NK-92 treated with Interleukin-12 subunit alpha and Interleukin-12 subunit beta, amount 100 ng/mL, for 24 hours (cell line): ENCODE measurements at regions not wholly inside any gene's neighbourhood (a gene's known extent, or its start where the extent isn't known, plus 50 kb on each side); places are given as distances from the start of the nearest gene placed in this dataset.

Experiments used
- DNase-seq: peaks from one replicate; lab custom pipeline; 2025; lab: John Stamatoyannopoulos, UW

GRCh38 chr13:34116651-34117050 lies 298.7 kb downstream of the RFC3 start:
- no peak for DNase-seq

GRCh38 chr13:34124666-34125306 lies 306.8 kb downstream of the RFC3 start:
- DNase-seq, result no peak

DNA sequence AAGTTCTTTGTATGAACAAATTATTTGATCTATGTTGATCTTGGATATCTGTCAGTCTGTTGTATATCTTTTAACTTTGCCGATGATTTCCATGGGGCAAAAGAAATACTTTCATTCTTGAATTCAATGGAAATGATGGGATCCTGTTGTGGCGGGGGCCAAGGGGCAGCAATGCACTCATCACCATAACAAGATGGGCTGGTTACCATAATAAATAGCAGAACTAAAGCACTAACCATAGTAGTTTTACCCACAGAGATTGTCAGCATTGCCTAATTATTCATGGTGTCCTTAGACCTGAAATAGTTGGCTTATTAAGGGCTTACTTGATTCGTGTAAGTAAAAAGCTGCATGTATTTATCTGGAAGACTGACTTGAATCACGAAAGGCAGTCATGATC lies 309.6 kb downstream of the RFC3 start:
- no peak for DNase-seq

DNA sequence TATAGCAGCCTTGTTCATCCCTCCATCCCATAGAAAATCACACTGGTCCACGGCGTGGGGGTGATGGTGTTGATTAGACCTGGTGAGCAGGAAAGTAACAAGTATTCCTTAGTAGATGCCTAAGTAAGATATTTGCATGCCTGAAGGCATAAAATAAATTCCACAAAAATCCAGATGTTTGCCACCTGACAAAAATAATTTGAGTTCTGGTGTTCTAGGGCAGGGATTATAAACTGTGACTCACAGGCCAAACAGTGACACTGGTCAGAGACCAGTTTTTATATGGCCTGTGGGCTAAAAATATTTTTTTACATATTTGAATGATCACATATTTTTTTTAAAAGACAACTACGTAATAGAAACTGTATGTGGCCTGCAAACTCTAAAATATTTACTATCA lies 310.7 kb downstream of the RFC3 start:
- DNase-seq, result no peak

- DNase-seq, result no peak
Measured at GRCh38 chr13:34129436-34129835, 311.5 kb downstream of the RFC3 start.

GRCh38 chr13:34137200-34137599 lies 319.3 kb downstream of the RFC3 start:
- no peak for DNase-seq

DNA sequence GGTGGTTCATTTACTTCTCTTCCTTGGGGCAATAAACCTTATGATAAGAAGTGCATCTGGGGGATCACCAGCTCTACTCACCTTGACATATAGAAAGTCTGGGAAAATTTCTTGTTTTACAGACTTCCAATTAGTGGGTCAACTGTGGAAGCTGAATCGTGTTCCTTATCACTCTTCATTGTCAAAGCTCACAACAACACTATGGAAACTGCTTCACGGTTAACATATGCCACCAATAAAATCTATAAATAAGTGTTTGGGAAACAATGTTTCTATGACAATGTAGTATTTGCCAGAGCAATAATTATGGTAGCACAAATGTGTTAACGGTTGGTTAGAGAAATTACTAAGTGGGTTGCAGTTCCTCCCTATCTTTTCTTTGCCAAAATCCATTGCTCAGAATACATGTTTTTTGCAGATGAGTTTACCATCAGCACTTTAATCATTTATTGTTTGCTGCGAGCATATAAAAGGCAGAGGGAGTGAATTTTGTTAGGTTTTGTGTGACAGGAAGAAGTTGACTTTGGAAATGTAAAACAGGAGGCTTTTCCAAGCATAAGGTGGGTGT lies 321.8 kb downstream of the RFC3 start:
- DNase-seq, result no peak

- DNase-seq, result no peak
Measured at GRCh38 chr13:34143637-34144036, 325.7 kb downstream of the RFC3 start.

- DNase-seq, result no peak
Measured at GRCh38 chr13:34144142-34144541, 326.2 kb downstream of the RFC3 start.

DNA sequence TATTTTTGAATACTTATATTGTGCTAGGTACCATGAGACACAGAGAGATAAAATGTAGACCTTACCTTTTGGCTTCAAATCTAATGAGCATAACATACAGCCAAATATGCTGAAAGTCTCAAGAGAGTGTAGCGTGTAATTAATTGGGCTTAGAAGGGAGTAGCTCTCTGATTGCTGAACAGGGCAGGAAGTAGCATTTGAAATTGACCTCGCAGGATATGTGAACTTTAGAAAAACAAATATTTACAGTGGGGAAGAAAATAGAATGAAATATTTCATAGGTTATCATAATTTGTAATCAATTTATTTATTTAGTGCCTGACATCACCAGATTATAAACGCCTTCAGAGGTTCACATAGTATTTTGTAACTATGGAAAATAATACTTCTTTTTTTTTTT lies 327.1 kb downstream of the RFC3 start:
- DNase-seq, result no peak

- no peak for DNase-seq
Measured at GRCh38 chr13:34148359-34148758, 330.4 kb downstream of the RFC3 start.

DNA sequence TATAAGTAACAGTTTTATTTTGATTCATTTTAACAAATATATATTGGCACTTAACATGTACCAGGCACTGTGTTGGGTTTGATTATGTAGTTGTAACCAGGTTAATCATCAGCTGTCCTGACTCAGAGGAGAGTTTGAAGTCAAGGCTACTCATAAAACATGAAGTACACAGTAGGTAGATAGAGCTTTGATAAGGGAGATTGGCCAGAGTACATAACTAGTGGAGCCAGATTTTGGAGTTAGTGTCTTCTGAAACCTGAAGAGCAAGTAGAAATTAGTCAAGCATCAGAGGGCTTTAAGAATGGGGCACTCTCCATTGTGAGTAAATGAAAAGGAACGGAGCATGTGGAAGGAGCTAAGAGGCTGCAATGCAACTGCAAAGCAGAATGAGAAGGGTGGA lies 333.9 kb downstream of the RFC3 start:
- DNase-seq, result no peak

DNA sequence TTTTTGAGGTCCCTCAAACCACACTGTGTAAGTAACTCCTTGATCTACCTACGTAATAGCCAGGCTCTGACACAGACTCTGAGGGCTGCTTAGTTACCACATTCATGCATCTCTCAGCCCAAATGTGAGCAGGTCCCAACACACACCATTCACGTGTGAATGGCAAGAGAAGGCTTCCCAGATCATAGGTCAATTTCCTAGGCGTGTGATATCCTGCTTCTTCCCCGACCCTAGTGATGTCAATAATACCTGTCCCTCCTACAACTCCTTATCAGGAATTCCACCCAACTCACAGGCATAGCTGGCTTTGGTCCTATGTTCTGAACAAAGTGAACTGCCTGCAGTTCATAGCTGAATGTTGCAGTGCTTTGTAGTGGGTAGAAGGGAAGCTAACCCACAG lies 334.5 kb downstream of the RFC3 start:
- DNase-seq, result no peak

GRCh38 chr13:34152996-34153395 lies 335.0 kb downstream of the RFC3 start:
- DNase-seq, result no peak

- DNase-seq, result no peak
Measured at GRCh38 chr13:34153428-34154180, 335.7 kb downstream of the RFC3 start.

- DNase-seq, result no peak
Measured at GRCh38 chr13:34155931-34156607, 338.1 kb downstream of the RFC3 start.

- DNase-seq, result no peak
Measured at GRCh38 chr13:34156841-34157365, 339.0 kb downstream of the RFC3 start.

- DNase-seq, result no peak
Measured at GRCh38 chr13:34159946-34160345, 342.0 kb downstream of the RFC3 start.

DNA sequence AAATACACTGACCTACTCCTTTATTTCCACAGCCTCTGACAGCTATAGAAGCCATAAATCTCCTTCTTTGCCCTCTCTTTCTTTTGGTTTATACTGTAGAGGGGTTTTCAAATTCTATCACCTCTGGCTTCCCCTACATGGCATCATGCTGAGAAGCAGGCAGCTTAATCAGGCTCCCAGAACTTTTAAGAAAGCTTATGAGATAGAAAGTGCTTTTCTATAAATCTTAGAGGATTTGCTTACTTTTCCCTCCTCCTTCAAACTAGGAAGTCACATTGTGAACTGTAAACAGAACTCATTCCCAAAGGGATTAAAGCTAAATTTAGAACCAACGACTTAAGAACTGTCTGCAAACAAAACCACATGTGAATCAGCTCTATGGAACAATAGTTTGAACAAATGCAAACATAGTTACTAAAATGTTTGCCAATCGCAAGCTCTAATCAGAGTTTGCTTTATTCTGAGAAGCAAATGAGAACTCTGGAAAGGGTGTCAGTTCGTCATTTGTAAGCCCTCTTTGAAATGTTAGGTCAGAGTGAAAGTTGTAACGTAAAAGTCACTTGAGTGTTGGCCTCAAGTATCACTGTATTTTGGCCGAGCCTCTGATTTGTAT lies 344.1 kb downstream of the RFC3 start:
- DNase-seq, result no peak

GRCh38 chr13:34162544-34162933 lies 344.6 kb downstream of the RFC3 start:
- no peak for DNase-seq

DNA sequence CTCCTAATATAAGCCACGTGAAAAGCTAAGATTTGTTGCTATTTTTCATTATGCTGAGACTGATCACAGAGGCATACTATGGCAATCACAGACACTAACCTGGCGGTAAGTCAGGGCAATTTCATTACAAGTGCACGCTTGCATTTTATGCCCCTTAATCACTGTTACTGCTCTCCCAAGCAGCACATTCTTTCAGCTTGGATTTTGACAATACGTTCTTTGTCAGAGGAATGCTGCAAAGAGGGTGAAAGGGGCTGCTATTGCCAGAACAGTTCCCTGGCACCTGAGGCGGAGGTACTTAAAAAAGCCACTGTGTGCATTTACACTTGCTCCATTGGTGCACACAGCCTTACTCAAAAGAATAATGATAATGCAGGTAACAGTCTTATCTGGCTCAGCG lies 346.6 kb downstream of the RFC3 start:
- DNase-seq, result no peak

GRCh38 chr13:34165158-34165557 lies 347.2 kb downstream of the RFC3 start:
- DNase-seq, result no peak
